SK-N-SH (cell line): ENCODE measurements at regions not wholly inside any gene's neighbourhood (a gene's known extent, or its start where the extent isn't known, plus 50 kb on each side); places are given as distances from the start of the nearest gene placed in this dataset.

Source experiments
- CTCF ChIA-PET: fragments of 300-600, 350-600 bp; formaldehyde crosslinking; extraction: SDS; loops from one replicate; lab custom pipeline; 2021; lab: Yijun Ruan, JAX
- POLR2A ChIA-PET: fragments of 350-600 bp; sonication (Branson Sonifier 250); formaldehyde crosslinking; extraction: SDS; loops from one replicate; lab custom pipeline; 2020; ENCODE audit warnings: antibody characterized with exemption, inconsistent platforms; lab: Yijun Ruan, JAX
- DNase-seq: peaks from one replicate; pipeline ENCODE4 v3.0.0; 2012
- H2AFZ ChIP-seq: fragments of 200-600 bp; sonication (generic); 2 replicates; pipeline ENCODE4 v1.8.1; 2016; ENCODE audit warnings: antibody characterized with exemption, mild to moderate bottlenecking, low read depth
- H3F3A ChIP-seq: fragments of 200-600 bp; sonication (generic); replicated peaks from 2 replicates; pipeline ENCODE3; 2016; ENCODE audit warnings: antibody characterized with exemption, mild to moderate bottlenecking; ENCODE audit not compliant: insufficient read depth
- H3K27ac ChIP-seq, 2 experiments: fragments of 200-500 bp in 1 of 2; fragments of 200-600 bp in 1 of 2; sonication (Bioruptor generic) in 1 of 2; sonication (generic), shearing (Covaris generic) in 1 of 2; 2 replicates each; pipeline versions ENCODE4 v1.5.1 to v1.6.1; 2014 to 2016; ENCODE audit warnings: low read depth in 2 of 2, inconsistent platforms in 1 of 2, low read length in 1 of 2, mild to moderate bottlenecking in 1 of 2, mixed read lengths in 1 of 2
- H3K27me3 ChIP-seq: fragments of 200-600 bp; sonication (generic), shearing (Covaris generic); 2 replicates; pipeline ENCODE4 v1.6.1; 2016; ENCODE audit warnings: mixed run types; ENCODE audit not compliant: insufficient read depth
- H3K36me3 ChIP-seq, 2 experiments: fragments of 200-500 bp in 1 of 2; fragments of 200-600 bp in 1 of 2; sonication (Bioruptor generic) in 1 of 2; sonication (generic) in 1 of 2; replicated peaks in 1 of 2; 2 replicates each; pipeline versions ENCODE3 to v1.5.1; 2014 to 2016; ENCODE audit warnings: low read length in 1 of 2, mild to moderate bottlenecking in 1 of 2; ENCODE audit not compliant: insufficient read depth in 2 of 2, control insufficient read depth in 1 of 2
- H3K4me1 ChIP-seq, 2 experiments: fragments of 200-500 bp in 1 of 2; fragments of 200-600 bp in 1 of 2; sonication (Bioruptor generic) in 1 of 2; sonication (generic), shearing (Covaris generic) in 1 of 2; 2 replicates each; pipeline versions ENCODE4 v1.5.1 to v1.6.1; 2014 to 2016; ENCODE audit warnings: low read depth in 1 of 2, low read length in 1 of 2, mixed run types in 1 of 2; ENCODE audit not compliant: insufficient read depth in 2 of 2, control insufficient read depth in 1 of 2
- H3K4me2 ChIP-seq: fragments of 200-600 bp; sonication (generic), shearing (Covaris generic); 2 replicates; pipeline ENCODE4 v1.6.1; 2017; ENCODE audit warnings: mixed run types
- H3K4me3 ChIP-seq, 2 experiments: fragments of 200-500 bp in 1 of 2; fragments of 200-600 bp in 1 of 2; sonication (Bioruptor generic) in 1 of 2; sonication (generic), shearing (Covaris generic) in 1 of 2; 2 replicates each; pipeline versions ENCODE4 v1.5.1 to v1.8.1; 2014 to 2016; ENCODE audit warnings: low read depth in 2 of 2, inconsistent platforms in 1 of 2, low read length in 1 of 2, mild to moderate bottlenecking in 1 of 2, mixed read lengths in 1 of 2, moderate library complexity in 1 of 2
- H3K79me2 ChIP-seq: fragments of 200-600 bp; sonication (generic); 2 replicates; pipeline ENCODE4 v1.8.1; 2017; ENCODE audit warnings: mild to moderate bottlenecking; ENCODE audit not compliant: insufficient read depth
- H3K9ac ChIP-seq: fragments of 200-600 bp; sonication (generic); 2 replicates; pipeline ENCODE4 v1.6.1; 2017; ENCODE audit warnings: mixed run types
- H3K9me2 ChIP-seq: fragments of 200-600 bp; sonication (generic); 2 replicates; pipeline ENCODE4 v1.6.1; 2017; ENCODE audit warnings: mixed run types
- H3K9me3 ChIP-seq: fragments of 200-600 bp; sonication (generic); 2 replicates; pipeline ENCODE4 v1.6.1; 2017; ENCODE audit warnings: mixed run types, mild to moderate bottlenecking, moderate library complexity
- H4K20me1 ChIP-seq: fragments of 200-600 bp; sonication (generic); 2 replicates; pipeline ENCODE4 v1.6.1; 2017; ENCODE audit warnings: mild to moderate bottlenecking, mixed run types; ENCODE audit not compliant: insufficient read depth
- CHD2 ChIP-seq: fragments of 150-350 bp; IDR thresholded peaks from 2 replicates; pipeline ENCODE4 v1.6.1; 2018; ENCODE audit warnings: low read length; ENCODE audit not compliant: partially characterized antibody
- EP300 ChIP-seq, 2 experiments: IDR thresholded peaks; 2 replicates each; pipeline versions ENCODE4 v1.4.0 to v1.6.1; 2012; ENCODE audit warnings: borderline replicate concordance in 1 of 2, low read depth in 1 of 2, low read length in 1 of 2
- FOXJ3 ChIP-seq: sonication (generic); formaldehyde crosslinking; IDR thresholded peaks from 2 replicates; pipeline ENCODE4 v1.5.1; 2020; ENCODE audit warnings: mild to moderate bottlenecking, missing genetic modification reagents
- MEF2A ChIP-seq: IDR thresholded peaks from 2 replicates; pipeline ENCODE4 v1.4.0; 2012; ENCODE audit warnings: low read depth, borderline replicate concordance
- MXI1 ChIP-seq: IDR thresholded peaks from 2 replicates; pipeline ENCODE4 v1.6.1; 2012; ENCODE audit warnings: mild to moderate bottlenecking, low read depth, low read length, improper control_type of control experiment
- NFIC ChIP-seq: IDR thresholded peaks from 2 replicates; pipeline ENCODE4 v1.4.0; 2012; ENCODE audit warnings: borderline replicate concordance
- RAD21 ChIP-seq: IDR thresholded peaks from 2 replicates; pipeline ENCODE4 v1.6.1; 2012; ENCODE audit warnings: mild to moderate bottlenecking, low read length
- TAF1 ChIP-seq: IDR thresholded peaks from 2 replicates; pipeline ENCODE4 v1.6.1; 2012; ENCODE audit warnings: low read depth, mild to moderate bottlenecking, low read length, moderate library complexity, borderline replicate concordance
- TCF12 ChIP-seq: IDR thresholded peaks from 2 replicates; pipeline ENCODE4 v1.4.0; 2012
- TEAD4 ChIP-seq: IDR thresholded peaks from 2 replicates; pipeline ENCODE4 v1.4.0; 2012; ENCODE audit warnings: mild to moderate bottlenecking, borderline replicate concordance; ENCODE audit not compliant: insufficient read depth
- USF2 ChIP-seq: fragments of 150-350 bp; IDR thresholded peaks from 2 replicates; pipeline ENCODE4 v1.6.1; 2017; ENCODE audit warnings: antibody characterized with exemption, low read length, low read depth, borderline replicate concordance
- YY1 ChIP-seq: IDR thresholded peaks from 2 replicates; pipeline ENCODE4 v1.4.0; 2012; ENCODE audit warnings: low read depth, mild to moderate bottlenecking
- ZBTB33 ChIP-seq: IDR thresholded peaks from 2 replicates; pipeline ENCODE4 v1.4.0; 2012; ENCODE audit warnings: low read depth, borderline replicate concordance
- WGBS: methylation state at CpG from one replicate; pipeline ENCODE4 v1.1.6; 2017; ENCODE audit warnings: low lambda C conversion rate; 5-methylcytosine and 5-hydroxymethylcytosine counted together
- TF ChIP-seq, protein P1 (sequence below): IDR thresholded peaks from 2 replicates; pipeline ENCODE4 v1.6.1; 2012; ENCODE audit warnings: mild to moderate bottlenecking, low read depth, low read length, moderate library complexity

- TF ChIP-seq RAD21, result no peak
- TF ChIP-seq TAF1, result no peak
- TF ChIP-seq USF2, result no peak
- no peak for TF ChIP-seq TEAD4
- TF ChIP-seq EP300 (IDR thresholded peaks at IDR 0.05; ENCODE audit: borderline replicate concordance in 1 of 2, low read depth in 1 of 2, low read length in 1 of 2), result no peak
- TF ChIP-seq FOXJ3 (CRISPR knock-in tag), result no peak
- TF ChIP-seq, protein P1, sequence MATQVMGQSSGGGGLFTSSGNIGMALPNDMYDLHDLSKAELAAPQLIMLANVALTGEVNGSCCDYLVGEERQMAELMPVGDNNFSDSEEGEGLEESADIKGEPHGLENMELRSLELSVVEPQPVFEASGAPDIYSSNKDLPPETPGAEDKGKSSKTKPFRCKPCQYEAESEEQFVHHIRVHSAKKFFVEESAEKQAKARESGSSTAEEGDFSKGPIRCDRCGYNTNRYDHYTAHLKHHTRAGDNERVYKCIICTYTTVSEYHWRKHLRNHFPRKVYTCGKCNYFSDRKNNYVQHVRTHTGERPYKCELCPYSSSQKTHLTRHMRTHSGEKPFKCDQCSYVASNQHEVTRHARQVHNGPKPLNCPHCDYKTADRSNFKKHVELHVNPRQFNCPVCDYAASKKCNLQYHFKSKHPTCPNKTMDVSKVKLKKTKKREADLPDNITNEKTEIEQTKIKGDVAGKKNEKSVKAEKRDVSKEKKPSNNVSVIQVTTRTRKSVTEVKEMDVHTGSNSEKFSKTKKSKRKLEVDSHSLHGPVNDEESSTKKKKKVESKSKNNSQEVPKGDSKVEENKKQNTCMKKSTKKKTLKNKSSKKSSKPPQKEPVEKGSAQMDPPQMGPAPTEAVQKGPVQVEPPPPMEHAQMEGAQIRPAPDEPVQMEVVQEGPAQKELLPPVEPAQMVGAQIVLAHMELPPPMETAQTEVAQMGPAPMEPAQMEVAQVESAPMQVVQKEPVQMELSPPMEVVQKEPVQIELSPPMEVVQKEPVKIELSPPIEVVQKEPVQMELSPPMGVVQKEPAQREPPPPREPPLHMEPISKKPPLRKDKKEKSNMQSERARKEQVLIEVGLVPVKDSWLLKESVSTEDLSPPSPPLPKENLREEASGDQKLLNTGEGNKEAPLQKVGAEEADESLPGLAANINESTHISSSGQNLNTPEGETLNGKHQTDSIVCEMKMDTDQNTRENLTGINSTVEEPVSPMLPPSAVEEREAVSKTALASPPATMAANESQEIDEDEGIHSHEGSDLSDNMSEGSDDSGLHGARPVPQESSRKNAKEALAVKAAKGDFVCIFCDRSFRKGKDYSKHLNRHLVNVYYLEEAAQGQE, result no peak
- no peak for TF ChIP-seq ZBTB33
- TF ChIP-seq MEF2A, result no peak
- TF ChIP-seq, all 33 proteins: peak for 0
- Histone ChIP-seq H3K9ac (no peak overlapping the region), H3K79me2 (no peaks in the 10 kb centered on the region), H3K27ac (no peak overlapping the region), H3F3A (no peaks in the 10 kb centered on the region), H3K4me2 (no peak overlapping the region), H3K36me3 (no peaks in the 10 kb centered on the region), H2AFZ (no peak overlapping the region), H3K9me3 (no peaks in the 10 kb centered on the region), H4K20me1 (no peaks in the 10 kb centered on the region), H3K4me3 (no peak overlapping the region), H3K4me1 (no peaks in the 10 kb centered on the region; a peak in 1 of 4 replicates), H3K9me2 (no peaks in the 10 kb centered on the region), H3K27me3 (no peaks in the 10 kb centered on the region)
- POLR2A ChIA-PET, result no interaction called here
- DNase-seq, result no peak
- CTCF ChIA-PET, result no interaction called here
- 79% methylated on average over 6 of the region's 6 CpGs for WGBS
These were observed 1040.4 kb upstream of the MIR17HG start for GRCh38 chr13:90307136-90307535.

DNA sequence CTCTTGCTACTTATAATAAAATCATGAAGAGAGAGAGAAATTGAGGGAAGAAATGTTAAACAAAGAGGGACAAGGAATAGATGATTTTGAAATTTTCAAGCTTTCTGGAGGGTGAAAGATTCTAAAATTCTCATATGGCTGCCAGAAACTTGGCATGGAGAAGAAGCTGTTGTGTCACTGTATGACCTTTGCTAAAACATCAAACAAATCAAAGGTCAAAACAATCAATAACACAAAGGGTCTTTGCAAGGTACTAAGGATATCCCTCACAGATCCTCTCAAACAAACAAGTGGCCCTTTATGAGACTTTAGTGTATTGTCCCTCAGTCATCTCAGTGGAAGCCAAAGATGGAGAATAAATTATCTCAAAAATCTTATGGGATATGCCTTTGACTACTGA, 1039.2 kb upstream of the MIR17HG start:
- Histone ChIP-seq H3F3A (no peaks in the 10 kb centered on the region), H3K79me2 (no peaks in the 10 kb centered on the region), H3K27me3 (no peaks in the 10 kb centered on the region), H3K27ac (no peak overlapping the region), H3K4me1 (no peaks in the 10 kb centered on the region), H3K9me3 (no peaks in the 10 kb centered on the region), H3K36me3 (no peaks in the 10 kb centered on the region), H3K4me3 (no peak overlapping the region), H2AFZ (no peak overlapping the region), H3K9me2 (no peaks in the 10 kb centered on the region), H3K4me2 (no peak overlapping the region), H3K9ac (no peak overlapping the region), H4K20me1 (no peaks in the 10 kb centered on the region)
- ChIA-PET POLR2A (no interaction called here), CTCF (no interaction called here)
- TF ChIP-seq NFIC (no peak), CHD2 (no peak), TCF12 (no peak), YY1 (no peak), USF2 (no peak), MXI1 (no peak)
- no peak for DNase-seq
